ENCODE measurements at regions not wholly inside any gene's neighbourhood (a gene's known extent, or its start where the extent isn't known, plus 50 kb on each side); places are given as distances from the start of the nearest gene placed in this dataset.

DNA sequence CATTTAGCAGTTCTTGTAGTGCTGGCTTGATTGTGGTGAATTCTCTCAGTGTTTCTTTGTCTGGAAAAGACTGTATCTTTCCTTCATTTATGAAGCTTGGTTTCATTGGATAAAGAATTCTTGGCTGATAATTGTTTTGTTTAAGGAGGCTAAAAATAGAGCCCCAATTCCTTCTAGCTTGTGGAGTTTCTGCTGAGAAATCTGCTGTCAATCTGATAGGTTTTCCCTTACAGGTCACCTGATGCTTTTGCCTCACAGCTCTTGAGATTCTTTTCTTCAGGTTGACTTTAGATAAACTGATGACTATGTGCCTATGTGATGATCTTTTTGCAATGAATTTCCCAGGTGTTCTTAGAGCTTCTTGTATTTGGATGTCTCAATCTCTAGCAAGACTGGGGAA is 1508.5 kb upstream of the FLRT2 start (continued):
- TF ChIP-seq, protein P1, sequence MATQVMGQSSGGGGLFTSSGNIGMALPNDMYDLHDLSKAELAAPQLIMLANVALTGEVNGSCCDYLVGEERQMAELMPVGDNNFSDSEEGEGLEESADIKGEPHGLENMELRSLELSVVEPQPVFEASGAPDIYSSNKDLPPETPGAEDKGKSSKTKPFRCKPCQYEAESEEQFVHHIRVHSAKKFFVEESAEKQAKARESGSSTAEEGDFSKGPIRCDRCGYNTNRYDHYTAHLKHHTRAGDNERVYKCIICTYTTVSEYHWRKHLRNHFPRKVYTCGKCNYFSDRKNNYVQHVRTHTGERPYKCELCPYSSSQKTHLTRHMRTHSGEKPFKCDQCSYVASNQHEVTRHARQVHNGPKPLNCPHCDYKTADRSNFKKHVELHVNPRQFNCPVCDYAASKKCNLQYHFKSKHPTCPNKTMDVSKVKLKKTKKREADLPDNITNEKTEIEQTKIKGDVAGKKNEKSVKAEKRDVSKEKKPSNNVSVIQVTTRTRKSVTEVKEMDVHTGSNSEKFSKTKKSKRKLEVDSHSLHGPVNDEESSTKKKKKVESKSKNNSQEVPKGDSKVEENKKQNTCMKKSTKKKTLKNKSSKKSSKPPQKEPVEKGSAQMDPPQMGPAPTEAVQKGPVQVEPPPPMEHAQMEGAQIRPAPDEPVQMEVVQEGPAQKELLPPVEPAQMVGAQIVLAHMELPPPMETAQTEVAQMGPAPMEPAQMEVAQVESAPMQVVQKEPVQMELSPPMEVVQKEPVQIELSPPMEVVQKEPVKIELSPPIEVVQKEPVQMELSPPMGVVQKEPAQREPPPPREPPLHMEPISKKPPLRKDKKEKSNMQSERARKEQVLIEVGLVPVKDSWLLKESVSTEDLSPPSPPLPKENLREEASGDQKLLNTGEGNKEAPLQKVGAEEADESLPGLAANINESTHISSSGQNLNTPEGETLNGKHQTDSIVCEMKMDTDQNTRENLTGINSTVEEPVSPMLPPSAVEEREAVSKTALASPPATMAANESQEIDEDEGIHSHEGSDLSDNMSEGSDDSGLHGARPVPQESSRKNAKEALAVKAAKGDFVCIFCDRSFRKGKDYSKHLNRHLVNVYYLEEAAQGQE (IDR thresholded peaks at IDR 0.05; ENCODE audit: unreplicated experiment), result no peak
- TF ChIP-seq JUNB (IDR thresholded peaks at IDR 0.05; ENCODE audit: unreplicated experiment), result no peak
- no peak for TF ChIP-seq ZNF331 (CRISPR knock-in tag; IDR thresholded peaks at IDR 0.05; ENCODE audit: low read depth)
- TF ChIP-seq NANOG (IDR thresholded peaks at IDR 0.05; ENCODE audit: borderline replicate concordance), result no peak
- no peak for TF ChIP-seq EZH2phosphoT487 (IDR thresholded peaks at IDR 0.05; ENCODE audit: unreplicated experiment)

DNA sequence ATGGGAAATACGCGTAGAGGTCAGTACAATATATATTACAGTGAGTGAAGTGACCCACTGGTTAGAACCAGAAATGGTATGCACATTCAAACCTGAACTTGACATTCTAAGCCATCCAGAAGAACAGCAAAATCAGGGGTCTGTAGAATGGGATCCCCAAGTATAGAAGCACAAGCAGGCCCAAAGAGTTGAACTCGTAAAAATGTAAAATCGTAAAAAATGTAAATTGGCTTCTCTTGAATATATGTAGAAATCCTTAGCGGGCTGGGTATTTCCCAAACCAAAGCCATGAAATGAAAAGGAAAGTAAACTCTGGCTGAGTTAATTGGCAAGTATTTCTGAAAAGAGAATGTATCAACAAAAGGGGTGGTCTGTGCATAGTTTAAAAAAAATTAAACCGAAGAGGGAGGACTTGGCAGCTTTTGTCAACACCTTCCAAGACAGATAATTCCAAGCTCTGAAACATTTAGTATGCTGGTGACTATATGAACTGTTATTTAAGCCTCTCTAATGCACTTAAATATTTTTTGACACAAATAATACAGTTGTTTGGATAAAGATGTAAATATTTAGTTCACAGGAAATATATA is 1505.6 kb upstream of the FLRT2 start:
- Histone ChIP-seq H3F3A (replicated peaks; ENCODE audit: low read depth) (no peaks in the 10 kb centered on the region), H3K4me1 (ENCODE audit: insufficient read depth) (no peaks in the 10 kb centered on the region), H3K27ac (ENCODE audit: low read depth) (no peak overlapping the region), H2AFZ (no peak overlapping the region), H4K20me1 (replicated peaks; ENCODE audit: insufficient read depth) (no peaks in the 10 kb centered on the region), H3K4me2 (no peak overlapping the region), H3K79me2 (replicated peaks; ENCODE audit: insufficient read depth) (no peaks in the 10 kb centered on the region), H3K4me3 (no peak overlapping the region), H3K27me3 (ENCODE audit: insufficient read depth) (no peaks in the 10 kb centered on the region), H3K9me2 (ENCODE audit: insufficient read depth) (peaks cover 9% of the 10 kb centered on the region; the same call in 1 of the 2 replicates), H3K36me3 (ENCODE audit: insufficient read depth) (no peaks in the 10 kb centered on the region)
- Mint-ChIP-seq H3K27ac (no peak overlapping the region), H3K27me3 (ENCODE audit: insufficient read depth, low read depth, poor library complexity) (no peaks in the 10 kb centered on the region), H3K4me1 (peaks cover 6% of the 10 kb centered on the region; the same call in 1 of the 3 replicates), H3K9me3 (peaks cover 20% of the 10 kb centered on the region), H3K36me3 (ENCODE audit: low read depth) (peaks cover 4% of the 10 kb centered on the region), H3K4me3 (no peak overlapping the region)
- ATAC-seq, result no peak
- DNase-seq (ENCODE audit: low spot score), result no peak
- TF ChIP-seq, protein P1 (IDR thresholded peaks at IDR 0.05; ENCODE audit: unreplicated experiment), result no peak
- no peak for TF ChIP-seq ZNF331 (CRISPR knock-in tag; IDR thresholded peaks at IDR 0.05; ENCODE audit: low read depth)
- no peak for TF ChIP-seq NANOG (IDR thresholded peaks at IDR 0.05; ENCODE audit: borderline replicate concordance)
- TF ChIP-seq EZH2phosphoT487 (IDR thresholded peaks at IDR 0.05; ENCODE audit: unreplicated experiment), result no peak
- no peak for TF ChIP-seq STAT1 (IDR thresholded peaks at IDR 0.05; ENCODE audit: unreplicated experiment)
- TF ChIP-seq, protein P2, sequence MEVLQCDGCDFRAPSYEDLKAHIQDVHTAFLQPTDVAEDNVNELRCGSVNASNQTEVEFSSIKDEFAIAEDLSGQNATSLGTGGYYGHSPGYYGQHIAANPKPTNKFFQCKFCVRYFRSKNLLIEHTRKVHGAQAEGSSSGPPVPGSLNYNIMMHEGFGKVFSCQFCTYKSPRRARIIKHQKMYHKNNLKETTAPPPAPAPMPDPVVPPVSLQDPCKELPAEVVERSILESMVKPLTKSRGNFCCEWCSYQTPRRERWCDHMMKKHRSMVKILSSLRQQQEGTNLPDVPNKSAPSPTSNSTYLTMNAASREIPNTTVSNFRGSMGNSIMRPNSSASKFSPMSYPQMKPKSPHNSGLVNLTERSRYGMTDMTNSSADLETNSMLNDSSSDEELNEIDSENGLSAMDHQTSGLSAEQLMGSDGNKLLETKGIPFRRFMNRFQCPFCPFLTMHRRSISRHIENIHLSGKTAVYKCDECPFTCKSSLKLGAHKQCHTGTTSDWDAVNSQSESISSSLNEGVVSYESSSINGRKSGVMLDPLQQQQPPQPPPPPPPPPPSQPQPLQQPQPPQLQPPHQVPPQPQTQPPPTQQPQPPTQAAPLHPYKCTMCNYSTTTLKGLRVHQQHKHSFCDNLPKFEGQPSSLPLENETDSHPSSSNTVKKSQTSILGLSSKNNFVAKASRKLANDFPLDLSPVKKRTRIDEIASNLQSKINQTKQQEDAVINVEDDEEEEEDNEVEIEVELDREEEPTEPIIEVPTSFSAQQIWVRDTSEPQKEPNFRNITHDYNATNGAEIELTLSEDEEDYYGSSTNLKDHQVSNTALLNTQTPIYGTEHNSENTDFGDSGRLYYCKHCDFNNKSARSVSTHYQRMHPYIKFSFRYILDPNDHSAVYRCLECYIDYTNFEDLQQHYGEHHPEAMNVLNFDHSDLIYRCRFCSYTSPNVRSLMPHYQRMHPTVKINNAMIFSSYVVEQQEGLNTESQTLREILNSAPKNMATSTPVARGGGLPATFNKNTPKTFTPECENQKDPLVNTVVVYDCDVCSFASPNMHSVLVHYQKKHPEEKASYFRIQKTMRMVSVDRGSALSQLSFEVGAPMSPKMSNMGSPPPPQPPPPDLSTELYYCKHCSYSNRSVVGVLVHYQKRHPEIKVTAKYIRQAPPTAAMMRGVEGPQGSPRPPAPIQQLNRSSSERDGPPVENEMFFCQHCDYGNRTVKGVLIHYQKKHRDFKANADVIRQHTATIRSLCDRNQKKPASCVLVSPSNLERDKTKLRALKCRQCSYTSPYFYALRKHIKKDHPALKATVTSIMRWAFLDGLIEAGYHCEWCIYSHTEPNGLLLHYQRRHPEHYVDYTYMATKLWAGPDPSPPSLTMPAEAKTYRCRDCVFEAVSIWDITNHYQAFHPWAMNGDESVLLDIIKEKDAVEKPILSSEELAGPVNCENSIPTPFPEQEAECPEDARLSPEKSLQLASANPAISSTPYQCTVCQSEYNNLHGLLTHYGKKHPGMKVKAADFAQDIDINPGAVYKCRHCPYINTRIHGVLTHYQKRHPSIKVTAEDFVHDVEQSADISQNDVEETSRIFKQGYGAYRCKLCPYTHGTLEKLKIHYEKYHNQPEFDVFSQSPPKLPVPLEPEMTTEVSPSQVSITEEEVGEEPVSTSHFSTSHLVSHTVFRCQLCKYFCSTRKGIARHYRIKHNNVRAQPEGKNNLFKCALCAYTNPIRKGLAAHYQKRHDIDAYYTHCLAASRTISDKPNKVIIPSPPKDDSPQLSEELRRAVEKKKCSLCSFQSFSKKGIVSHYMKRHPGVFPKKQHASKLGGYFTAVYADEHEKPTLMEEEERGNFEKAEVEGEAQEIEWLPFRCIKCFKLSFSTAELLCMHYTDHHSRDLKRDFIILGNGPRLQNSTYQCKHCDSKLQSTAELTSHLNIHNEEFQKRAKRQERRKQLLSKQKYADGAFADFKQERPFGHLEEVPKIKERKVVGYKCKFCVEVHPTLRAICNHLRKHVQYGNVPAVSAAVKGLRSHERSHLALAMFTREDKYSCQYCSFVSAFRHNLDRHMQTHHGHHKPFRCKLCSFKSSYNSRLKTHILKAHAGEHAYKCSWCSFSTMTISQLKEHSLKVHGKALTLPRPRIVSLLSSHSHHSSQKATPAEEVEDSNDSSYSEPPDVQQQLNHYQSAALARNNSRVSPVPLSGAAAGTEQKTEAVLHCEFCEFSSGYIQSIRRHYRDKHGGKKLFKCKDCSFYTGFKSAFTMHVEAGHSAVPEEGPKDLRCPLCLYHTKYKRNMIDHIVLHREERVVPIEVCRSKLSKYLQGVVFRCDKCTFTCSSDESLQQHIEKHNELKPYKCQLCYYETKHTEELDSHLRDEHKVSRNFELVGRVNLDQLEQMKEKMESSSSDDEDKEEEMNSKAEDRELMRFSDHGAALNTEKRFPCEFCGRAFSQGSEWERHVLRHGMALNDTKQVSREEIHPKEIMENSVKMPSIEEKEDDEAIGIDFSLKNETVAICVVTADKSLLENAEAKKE (CRISPR knock-in tag; IDR thresholded peaks at IDR 0.05), result no peak
- TF ChIP-seq POLR2AphosphoS5 (IDR thresholded peaks at IDR 0.05; ENCODE audit: low read depth), result no peak
- TF ChIP-seq, protein P3, sequence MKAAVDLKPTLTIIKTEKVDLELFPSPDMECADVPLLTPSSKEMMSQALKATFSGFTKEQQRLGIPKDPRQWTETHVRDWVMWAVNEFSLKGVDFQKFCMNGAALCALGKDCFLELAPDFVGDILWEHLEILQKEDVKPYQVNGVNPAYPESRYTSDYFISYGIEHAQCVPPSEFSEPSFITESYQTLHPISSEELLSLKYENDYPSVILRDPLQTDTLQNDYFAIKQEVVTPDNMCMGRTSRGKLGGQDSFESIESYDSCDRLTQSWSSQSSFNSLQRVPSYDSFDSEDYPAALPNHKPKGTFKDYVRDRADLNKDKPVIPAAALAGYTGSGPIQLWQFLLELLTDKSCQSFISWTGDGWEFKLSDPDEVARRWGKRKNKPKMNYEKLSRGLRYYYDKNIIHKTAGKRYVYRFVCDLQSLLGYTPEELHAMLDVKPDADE (IDR thresholded peaks at IDR 0.05), result no peak

Measured in GM23338 (cell line).